OCI-LY3 (cell line): ENCODE measurements at regions not wholly inside any gene's neighbourhood (a gene's known extent, or its start where the extent isn't known, plus 50 kb on each side); places are given as distances from the start of the nearest gene placed in this dataset.

Experiments used
- EZH2phosphoT487 ChIP-seq: fragments of 200-600 bp; shearing (Covaris generic); IDR thresholded peaks from 2 replicates; pipeline ENCODE4 v1.6.1; 2018; ENCODE audit warnings: antibody characterized with exemption, mixed run types, low read depth
- TF ChIP-seq, protein P1 (sequence below): fragments of 200-600, 300-600 bp; sonication (generic); IDR thresholded peaks from 2 replicates; pipeline ENCODE4 v1.5.1; 2014; ENCODE audit warnings: antibody characterized with exemption, low read length, low read depth

DNA sequence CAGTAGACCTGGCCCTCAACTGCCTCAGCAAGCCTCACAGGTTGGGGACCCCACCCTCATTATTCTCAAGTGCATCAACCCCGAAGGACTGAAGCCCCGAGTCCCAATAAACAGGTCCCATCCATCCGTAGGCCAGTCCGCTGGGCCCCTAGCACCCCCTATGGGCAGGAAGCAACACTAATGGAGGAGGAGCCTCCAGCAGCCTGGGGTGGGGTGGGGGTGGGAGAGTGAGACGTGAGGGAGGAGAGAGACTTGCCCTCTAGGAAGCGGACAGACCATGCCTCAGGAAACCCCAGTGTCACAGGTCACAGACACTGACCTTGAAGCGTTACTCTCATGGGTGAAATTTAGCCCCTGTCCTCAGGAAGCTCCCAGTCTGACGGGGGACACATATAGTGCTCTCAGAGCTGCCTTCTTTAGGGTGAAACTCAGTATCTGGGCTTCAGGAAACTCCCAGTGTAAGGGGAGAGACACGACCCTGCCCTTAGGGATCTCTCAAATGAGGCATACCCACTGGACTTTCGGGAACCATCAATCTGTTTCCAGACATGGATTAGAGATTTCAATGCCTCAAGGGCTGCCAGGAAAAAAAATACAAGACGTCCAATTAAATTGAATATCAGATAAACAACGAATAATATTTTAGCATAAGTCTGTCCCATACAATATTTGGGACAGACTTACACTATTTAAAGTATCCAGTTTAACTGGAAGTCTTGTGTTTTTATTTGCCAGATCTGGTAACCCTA lies 125.8 kb downstream of the MRPL14 start:
- no peak for TF ChIP-seq EZH2phosphoT487
- TF ChIP-seq, protein P1, sequence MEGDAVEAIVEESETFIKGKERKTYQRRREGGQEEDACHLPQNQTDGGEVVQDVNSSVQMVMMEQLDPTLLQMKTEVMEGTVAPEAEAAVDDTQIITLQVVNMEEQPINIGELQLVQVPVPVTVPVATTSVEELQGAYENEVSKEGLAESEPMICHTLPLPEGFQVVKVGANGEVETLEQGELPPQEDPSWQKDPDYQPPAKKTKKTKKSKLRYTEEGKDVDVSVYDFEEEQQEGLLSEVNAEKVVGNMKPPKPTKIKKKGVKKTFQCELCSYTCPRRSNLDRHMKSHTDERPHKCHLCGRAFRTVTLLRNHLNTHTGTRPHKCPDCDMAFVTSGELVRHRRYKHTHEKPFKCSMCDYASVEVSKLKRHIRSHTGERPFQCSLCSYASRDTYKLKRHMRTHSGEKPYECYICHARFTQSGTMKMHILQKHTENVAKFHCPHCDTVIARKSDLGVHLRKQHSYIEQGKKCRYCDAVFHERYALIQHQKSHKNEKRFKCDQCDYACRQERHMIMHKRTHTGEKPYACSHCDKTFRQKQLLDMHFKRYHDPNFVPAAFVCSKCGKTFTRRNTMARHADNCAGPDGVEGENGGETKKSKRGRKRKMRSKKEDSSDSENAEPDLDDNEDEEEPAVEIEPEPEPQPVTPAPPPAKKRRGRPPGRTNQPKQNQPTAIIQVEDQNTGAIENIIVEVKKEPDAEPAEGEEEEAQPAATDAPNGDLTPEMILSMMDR, result peak; percentile 77
